Effector memory CD4-positive, alpha-beta T cell (primary cell): ENCODE measurements at regions not wholly inside any gene's neighbourhood (a gene's known extent, or its start where the extent isn't known, plus 50 kb on each side); places are given as distances from the start of the nearest gene placed in this dataset.

ENCODE experiments used
- DNase-seq, 3 donors: peaks; one replicate each; pipeline ENCODE4 v3.0.0-alpha.2; 2020
- H3K27ac ChIP-seq: 2 replicates; pipeline ENCODE4 v1.7.0; 2013; ENCODE audit warnings: mild to moderate bottlenecking, low read length, moderate library complexity; ENCODE audit not compliant: insufficient read depth, poor library complexity, severe bottlenecking
- H3K27me3 ChIP-seq: replicated peaks from 2 replicates; pipeline ENCODE4 v1.7.0; 2013; ENCODE audit warnings: mild to moderate bottlenecking, low read length; ENCODE audit not compliant: insufficient read depth, control insufficient read depth, poor library complexity, severe bottlenecking
- H3K36me3 ChIP-seq: 2 replicates; pipeline ENCODE4 v1.7.0; 2013; ENCODE audit warnings: mild to moderate bottlenecking, low read length, moderate library complexity; ENCODE audit not compliant: control insufficient read depth, insufficient read depth
- H3K4me1 ChIP-seq: 2 replicates; pipeline ENCODE4 v1.7.0; 2013; ENCODE audit warnings: low read length, mild to moderate bottlenecking; ENCODE audit not compliant: control insufficient read depth, insufficient read depth, poor library complexity, severe bottlenecking
- H3K4me3 ChIP-seq: 2 replicates; pipeline ENCODE4 v1.7.0; 2013; ENCODE audit warnings: low read length, low read depth, mild to moderate bottlenecking; ENCODE audit not compliant: insufficient read depth, poor library complexity, severe bottlenecking
- H3K9me3 ChIP-seq: 2 replicates; pipeline ENCODE4 v1.7.0; 2013; ENCODE audit warnings: mild to moderate bottlenecking, low read length, moderate library complexity; ENCODE audit not compliant: control insufficient read depth

- no peaks in the 10 kb centered on the region for H3K4me1 ChIP-seq
- H3K4me3 ChIP-seq = no peak overlapping the region
- no peaks in the 10 kb centered on the region for H3K9me3 ChIP-seq
- no peaks in the 10 kb centered on the region for H3K27me3 ChIP-seq
- no peak for DNase-seq
- no peaks in the 10 kb centered on the region for H3K36me3 ChIP-seq
- no peak overlapping the region for H3K27ac ChIP-seq
Measured at GRCh38 chr5:110329955-110330525, 396.4 kb downstream of the TMEM232 start.

GRCh38 chr5:110333384-110333783 lies 393.1 kb downstream of the TMEM232 start:
- no peak for DNase-seq
- H3K27ac ChIP-seq = no peak overlapping the region
- H3K4me3 ChIP-seq = no peak overlapping the region
- H3K4me1 ChIP-seq = no peaks in the 10 kb centered on the region
- no peaks in the 10 kb centered on the region for H3K27me3 ChIP-seq
- no peaks in the 10 kb centered on the region for H3K9me3 ChIP-seq
- no peaks in the 10 kb centered on the region for H3K36me3 ChIP-seq

- Histone ChIP-seq H3K36me3 (no peaks in the 10 kb centered on the region), H3K4me3 (no peak overlapping the region), H3K27me3 (no peaks in the 10 kb centered on the region), H3K4me1 (no peaks in the 10 kb centered on the region), H3K27ac (no peak overlapping the region), H3K9me3 (no peaks in the 10 kb centered on the region)
- DNase-seq = no peak
Measured at GRCh38 chr5:110335361-110336066, 391.0 kb downstream of the TMEM232 start.

GRCh38 chr5:110338341-110339083 lies 388.0 kb downstream of the TMEM232 start:
- no peaks in the 10 kb centered on the region for H3K27me3 ChIP-seq
- no peaks in the 10 kb centered on the region for H3K9me3 ChIP-seq
- no peak overlapping the region for H3K4me3 ChIP-seq
- H3K4me1 ChIP-seq = no peaks in the 10 kb centered on the region
- no peak for DNase-seq
- no peak overlapping the region for H3K27ac ChIP-seq
- no peaks in the 10 kb centered on the region for H3K36me3 ChIP-seq

- Histone ChIP-seq H3K27ac (no peak overlapping the region), H3K36me3 (no peaks in the 10 kb centered on the region), H3K27me3 (no peaks in the 10 kb centered on the region), H3K4me1 (no peaks in the 10 kb centered on the region), H3K4me3 (no peak overlapping the region), H3K9me3 (no peaks in the 10 kb centered on the region)
- DNase-seq = no peak
Measured at GRCh38 chr5:110339399-110339798, 387.1 kb downstream of the TMEM232 start.

- H3K9me3 ChIP-seq = no peaks in the 10 kb centered on the region
- H3K4me1 ChIP-seq = no peaks in the 10 kb centered on the region
- H3K27me3 ChIP-seq = no peaks in the 10 kb centered on the region
- H3K36me3 ChIP-seq = no peaks in the 10 kb centered on the region
- DNase-seq = no peak
- no peak overlapping the region for H3K27ac ChIP-seq
- H3K4me3 ChIP-seq = no peak overlapping the region
Measured at GRCh38 chr5:110341836-110342235, 384.6 kb downstream of the TMEM232 start.

- H3K27me3 ChIP-seq = no peaks in the 10 kb centered on the region
- no peaks in the 10 kb centered on the region for H3K4me1 ChIP-seq
- H3K4me3 ChIP-seq = no peak overlapping the region
- no peak for DNase-seq
- no peaks in the 10 kb centered on the region for H3K9me3 ChIP-seq
- H3K36me3 ChIP-seq = no peaks in the 10 kb centered on the region
- no peak overlapping the region for H3K27ac ChIP-seq
Measured at GRCh38 chr5:110342683-110343082, 383.8 kb downstream of the TMEM232 start.

GRCh38 chr5:110343616-110344015 lies 382.9 kb downstream of the TMEM232 start:
- Histone ChIP-seq H3K9me3 (no peaks in the 10 kb centered on the region), H3K27ac (no peak overlapping the region), H3K4me3 (no peak overlapping the region), H3K4me1 (no peaks in the 10 kb centered on the region), H3K27me3 (no peaks in the 10 kb centered on the region), H3K36me3 (no peaks in the 10 kb centered on the region)
- DNase-seq = no peak

GRCh38 chr5:110345623-110346022 lies 380.8 kb downstream of the TMEM232 start:
- no peaks in the 10 kb centered on the region for H3K36me3 ChIP-seq
- no peak overlapping the region for H3K27ac ChIP-seq
- H3K27me3 ChIP-seq = no peaks in the 10 kb centered on the region
- DNase-seq = no peak
- no peaks in the 10 kb centered on the region for H3K4me1 ChIP-seq
- no peak overlapping the region for H3K4me3 ChIP-seq
- no peaks in the 10 kb centered on the region for H3K9me3 ChIP-seq

GRCh38 chr5:110346893-110347358 lies 379.5 kb downstream of the TMEM232 start:
- H3K27ac ChIP-seq = no peak overlapping the region
- H3K4me3 ChIP-seq = no peak overlapping the region
- H3K36me3 ChIP-seq = no peaks in the 10 kb centered on the region
- no peaks in the 10 kb centered on the region for H3K9me3 ChIP-seq
- H3K27me3 ChIP-seq = no peaks in the 10 kb centered on the region
- no peak for DNase-seq
- H3K4me1 ChIP-seq = no peaks in the 10 kb centered on the region
